Activated B cell treated with CpG ODN at 0.5 μM for 24 hours (primary cell): ENCODE measurements at regions not wholly inside any gene's neighbourhood (a gene's known extent, or its start where the extent isn't known, plus 50 kb on each side); places are given as distances from the start of the nearest gene placed in this dataset.

ENCODE experiments used
- ATAC-seq: fragments of 200-7000 bp; cut with Tn5 transposase; one replicate; pipeline ENCODE4 v1.10.0; 2021; ENCODE audit warnings: low read depth, mild to moderate bottlenecking, moderate library complexity
- CTCF ChIA-PET: fragments of 350-600 bp; sonication (Branson Sonifier 250); formaldehyde crosslinking; loops from one replicate; lab custom pipeline; 2021; ENCODE audit warnings: antibody characterized with exemption; lab: Charles Lee
- POLR2A ChIA-PET: fragments of 350-600 bp; sonication (Branson Sonifier 250); formaldehyde crosslinking; loops from one replicate; lab custom pipeline; 2021; ENCODE audit warnings: antibody characterized with exemption; lab: Charles Lee
- DNase-seq: peaks from one replicate; pipeline ENCODE4 v3.0.0; 2022
- H3K27ac Mint-ChIP-seq: one replicate; pipeline ENCODE4 v1.8.0; 2020; ENCODE audit warnings: mixed read lengths
- H3K27me3 Mint-ChIP-seq: one replicate; pipeline ENCODE4 v1.8.0; 2021; ENCODE audit warnings: mixed read lengths
- H3K36me3 Mint-ChIP-seq: one replicate; pipeline ENCODE4 v1.8.0; 2021; ENCODE audit warnings: low read depth, mixed read lengths
- H3K4me1 Mint-ChIP-seq: one replicate; pipeline ENCODE4 v1.8.0; 2021; ENCODE audit warnings: mixed read lengths
- H3K4me3 Mint-ChIP-seq: one replicate; pipeline ENCODE4 v1.8.0; 2020; ENCODE audit warnings: mild to moderate bottlenecking, mixed read lengths
- H3K9me3 Mint-ChIP-seq: one replicate; pipeline ENCODE4 v1.8.0; 2020; ENCODE audit warnings: mixed read lengths
- CTCF ChIP-seq: fragments of 200-600 bp; IDR thresholded peaks from one replicate; pipeline ENCODE4 v1.8.0; 2022; ENCODE audit warnings: antibody characterized with exemption, mild to moderate bottlenecking
- intact Hi-C: fragments of 100-400 bp; cut with micrococcal nuclease; formaldehyde crosslinking; loops from one replicate; pipeline ENCODE4 v1.15.1; 2024

DNA sequence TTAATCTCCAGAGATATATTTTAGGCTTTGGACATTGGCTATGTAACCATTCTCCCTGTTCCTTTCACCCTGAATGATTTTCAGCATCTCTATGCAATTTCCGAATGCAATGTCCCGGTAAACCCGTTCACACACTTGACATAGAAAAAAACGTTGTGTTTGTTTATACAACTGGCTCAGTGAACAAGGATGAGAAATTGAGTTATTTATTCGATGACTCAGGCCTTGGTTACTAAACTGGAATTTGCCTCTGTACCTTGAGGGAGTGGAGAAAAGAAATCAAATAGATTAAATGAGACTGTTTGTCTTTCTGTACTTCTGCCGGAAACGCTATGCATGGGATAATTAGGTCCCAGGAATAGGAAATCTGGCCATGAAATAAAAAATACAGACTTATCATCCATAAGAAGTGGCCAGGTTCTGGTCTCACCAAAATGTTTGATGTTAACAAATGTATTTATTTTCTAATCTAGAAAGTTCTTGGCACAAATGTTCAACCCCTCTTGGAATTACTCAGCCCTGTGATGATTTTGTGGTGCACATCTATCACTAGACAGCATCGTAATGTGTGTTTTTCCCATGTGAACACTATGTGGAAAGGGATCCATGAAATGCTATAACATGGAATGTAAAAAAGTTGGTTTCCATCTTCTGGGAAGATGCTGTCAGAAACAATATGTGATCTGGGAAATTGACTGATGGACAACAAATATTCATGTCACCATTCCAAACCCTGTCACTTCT lies 253.9 kb downstream of the DUSP10 start:
- ATAC-seq: no peak
- H3K4me1 Mint-ChIP-seq: no peaks in the 10 kb centered on the region
- H3K36me3 Mint-ChIP-seq: no peaks in the 10 kb centered on the region

GRCh38 chr1:221488550-221488949 lies 253.3 kb downstream of the DUSP10 start:
- no peaks in the 10 kb centered on the region for H3K4me1 Mint-ChIP-seq
- ChIA-PET CTCF (no interaction called here), POLR2A (no interaction called here)
- intact Hi-C loops: no loop called here
- ATAC-seq: no peak
- H3K36me3 Mint-ChIP-seq: no peaks in the 10 kb centered on the region
- no peaks in the 10 kb centered on the region for H3K9me3 Mint-ChIP-seq
- no peak for TF ChIP-seq CTCF
- no peak overlapping the region for H3K4me3 Mint-ChIP-seq
- H3K27me3 Mint-ChIP-seq: peaks cover 2% of the 10 kb centered on the region
- DNase-seq: no peak
- no peak overlapping the region for H3K27ac Mint-ChIP-seq

More for the DNA sequence above, 253.9 kb downstream of the DUSP10 start:
- TF ChIP-seq CTCF: no peak
- intact Hi-C loops: no loop called here
- H3K27ac Mint-ChIP-seq: no peak overlapping the region
- ChIA-PET CTCF (no interaction called here), POLR2A (interaction anchor here (0.7 kb wide), 1 partner anchor 8 kb away, joined by 3 read pairs; no protein-coding TSS in a partner anchor)
- H3K27me3 Mint-ChIP-seq: peaks cover 2% of the 10 kb centered on the region
- H3K9me3 Mint-ChIP-seq: no peaks in the 10 kb centered on the region
- H3K4me3 Mint-ChIP-seq: no peak overlapping the region
- DNase-seq: no peak

GRCh38 chr1:221494670-221495069 lies 247.2 kb downstream of the DUSP10 start:
- no peak for TF ChIP-seq CTCF
- Mint-ChIP-seq H3K27me3 (peaks cover 2% of the 10 kb centered on the region), H3K4me3 (no peak overlapping the region), H3K36me3 (no peaks in the 10 kb centered on the region), H3K9me3 (no peaks in the 10 kb centered on the region), H3K4me1 (no peaks in the 10 kb centered on the region), H3K27ac (no peak overlapping the region)
- intact Hi-C loops: no loop called here
- DNase-seq: no peak
- POLR2A ChIA-PET: no interaction called here
- CTCF ChIA-PET: no interaction called here
- no peak for ATAC-seq

DNA sequence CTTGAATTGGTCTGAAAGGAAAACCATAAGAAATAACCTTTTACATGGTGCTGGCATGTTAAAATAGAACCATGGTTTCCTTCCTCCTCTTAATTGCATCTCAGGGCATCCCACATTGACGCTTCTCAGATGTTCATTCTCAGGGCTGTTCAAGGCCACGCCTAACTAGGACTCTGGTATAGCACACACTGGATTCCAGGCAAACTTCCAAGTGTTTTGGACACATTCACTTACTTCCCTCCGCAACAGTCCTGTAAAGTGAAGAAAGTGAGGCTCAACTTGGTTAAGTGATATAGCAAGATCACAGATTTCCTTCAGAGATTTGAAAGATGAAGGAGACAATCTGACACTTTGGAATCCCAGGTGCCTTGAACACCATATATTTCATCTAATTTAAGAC lies 244.8 kb downstream of the DUSP10 start:
- H3K4me1 Mint-ChIP-seq: no peaks in the 10 kb centered on the region
- no peak for DNase-seq
- no peak overlapping the region for H3K27ac Mint-ChIP-seq
- CTCF ChIA-PET: no interaction called here
- no peaks in the 10 kb centered on the region for H3K36me3 Mint-ChIP-seq
- no peaks in the 10 kb centered on the region for H3K9me3 Mint-ChIP-seq
- no peak overlapping the region for H3K4me3 Mint-ChIP-seq
- intact Hi-C loops: no loop called here
- POLR2A ChIA-PET: no interaction called here
- no peak for TF ChIP-seq CTCF
- no peak for ATAC-seq
- peaks cover 2% of the 10 kb centered on the region for H3K27me3 Mint-ChIP-seq

DNA sequence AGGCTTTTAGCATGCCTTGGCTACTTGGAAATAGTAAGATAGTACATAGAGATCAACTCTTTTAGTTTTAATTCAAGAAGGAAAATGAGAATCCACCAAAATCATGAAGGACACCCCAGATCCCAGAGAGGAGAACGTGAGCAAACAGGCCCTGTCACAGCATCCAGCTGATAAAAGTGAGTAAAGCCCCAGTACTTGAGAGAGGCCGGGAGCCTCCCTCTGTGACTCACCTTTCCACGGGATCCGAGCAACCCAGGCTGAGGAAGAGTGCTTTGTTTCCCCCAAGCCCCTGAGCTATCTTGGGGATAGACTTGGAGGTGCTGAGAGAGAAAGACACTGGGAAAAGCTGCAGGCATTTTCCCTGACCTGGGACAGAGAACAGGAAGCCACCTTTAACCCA lies 238.6 kb downstream of the DUSP10 start:
- POLR2A ChIA-PET: no interaction called here
- Mint-ChIP-seq H3K4me1 (no peaks in the 10 kb centered on the region), H3K27me3 (no peaks in the 10 kb centered on the region), H3K9me3 (peaks cover 23% of the 10 kb centered on the region), H3K4me3 (no peak overlapping the region), H3K27ac (no peak overlapping the region), H3K36me3 (peaks cover 3% of the 10 kb centered on the region)
- TF ChIP-seq CTCF: no peak
- ATAC-seq (no peak), DNase-seq (no peak)
- CTCF ChIA-PET: no interaction called here
- intact Hi-C loops: no loop called here
